Neural progenitor cell (in vitro differentiated cells): ENCODE measurements at regions not wholly inside any gene's neighbourhood (a gene's known extent, or its start where the extent isn't known, plus 50 kb on each side); places are given as distances from the start of the nearest gene placed in this dataset.

ENCODE experiments used
- EZH2 ChIP-seq: fragments of 200-600 bp; sonication (generic); IDR thresholded peaks from 2 replicates; pipeline ENCODE4 v1.6.1; 2017; ENCODE audit warnings: antibody characterized with exemption, mild to moderate bottlenecking, moderate library complexity
- EZH2phosphoT487 ChIP-seq: fragments of 200-600 bp; sonication (generic); IDR thresholded peaks from 2 replicates; pipeline ENCODE4 v1.6.1; 2017; ENCODE audit warnings: antibody characterized with exemption
- TF ChIP-seq, protein P1 (sequence below): fragments of 200-600 bp; sonication (generic); IDR thresholded peaks from 2 replicates; pipeline ENCODE4 v1.5.1; 2017; ENCODE audit warnings: antibody characterized with exemption, mild to moderate bottlenecking

DNA sequence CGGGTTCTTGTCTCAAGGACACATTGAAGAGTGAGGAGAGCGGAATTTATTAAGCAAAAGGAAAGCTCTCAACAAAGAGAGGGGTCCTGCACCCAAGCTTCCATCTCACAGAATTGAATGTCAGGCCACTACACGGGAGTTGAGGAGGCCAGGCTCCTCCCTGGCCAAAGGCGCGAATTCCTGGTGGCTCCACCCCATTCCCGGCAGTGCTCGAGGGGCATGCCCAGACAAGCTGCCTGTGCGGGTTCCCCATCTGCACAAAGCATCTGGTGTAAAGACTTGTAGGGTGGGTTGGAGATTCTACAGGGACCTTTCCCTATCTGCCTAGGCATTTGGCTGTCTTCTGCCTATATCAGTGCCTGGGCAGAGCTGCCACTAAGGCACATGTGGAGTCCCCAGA lies 648.5 kb upstream of the PKN2 start:
- TF ChIP-seq, protein P1, sequence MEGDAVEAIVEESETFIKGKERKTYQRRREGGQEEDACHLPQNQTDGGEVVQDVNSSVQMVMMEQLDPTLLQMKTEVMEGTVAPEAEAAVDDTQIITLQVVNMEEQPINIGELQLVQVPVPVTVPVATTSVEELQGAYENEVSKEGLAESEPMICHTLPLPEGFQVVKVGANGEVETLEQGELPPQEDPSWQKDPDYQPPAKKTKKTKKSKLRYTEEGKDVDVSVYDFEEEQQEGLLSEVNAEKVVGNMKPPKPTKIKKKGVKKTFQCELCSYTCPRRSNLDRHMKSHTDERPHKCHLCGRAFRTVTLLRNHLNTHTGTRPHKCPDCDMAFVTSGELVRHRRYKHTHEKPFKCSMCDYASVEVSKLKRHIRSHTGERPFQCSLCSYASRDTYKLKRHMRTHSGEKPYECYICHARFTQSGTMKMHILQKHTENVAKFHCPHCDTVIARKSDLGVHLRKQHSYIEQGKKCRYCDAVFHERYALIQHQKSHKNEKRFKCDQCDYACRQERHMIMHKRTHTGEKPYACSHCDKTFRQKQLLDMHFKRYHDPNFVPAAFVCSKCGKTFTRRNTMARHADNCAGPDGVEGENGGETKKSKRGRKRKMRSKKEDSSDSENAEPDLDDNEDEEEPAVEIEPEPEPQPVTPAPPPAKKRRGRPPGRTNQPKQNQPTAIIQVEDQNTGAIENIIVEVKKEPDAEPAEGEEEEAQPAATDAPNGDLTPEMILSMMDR = no peak
- TF ChIP-seq EZH2 (no peak), EZH2phosphoT487 (no peak)
